ENCODE measurements at regions not wholly inside any gene's neighbourhood (a gene's known extent, or its start where the extent isn't known, plus 50 kb on each side); places are given as distances from the start of the nearest gene placed in this dataset.
"Not testable (repeated sequence)": the region's sequence is repeated elsewhere in the genome, so short reads cannot be mapped to it uniquely, and the experiment has no call there.

- Histone ChIP-seq H3K9ac (ENCODE audit: low read length) (no peak overlapping the region), H3K4me3 (ENCODE audit: low read length) (no peak overlapping the region), H3K4me2 (ENCODE audit: low read length) (no peak overlapping the region), H3K79me2 (replicated peaks; ENCODE audit: insufficient read depth, low read length) (no peaks in the 10 kb centered on the region), H2AFZ (ENCODE audit: low read depth, low read length) (no peak overlapping the region), H4K20me1 (ENCODE audit: insufficient read depth) (no peaks in the 10 kb centered on the region), H3K9me2 (ENCODE audit: insufficient read depth, low read length) (no peaks in the 10 kb centered on the region), H3K27ac (ENCODE audit: low read length) (no peak overlapping the region), H3F3A (ENCODE audit: insufficient read depth, low read length, poor library complexity, severe bottlenecking) (no peaks in the 10 kb centered on the region), H3K9me3 (ENCODE audit: low read length) (no peaks in the 10 kb centered on the region), H3K27me3 (ENCODE audit: insufficient read depth, low read depth, low read length) (no peaks in the 10 kb centered on the region), H3K36me3 (ENCODE audit: insufficient read depth, low read length) (no peaks in the 10 kb centered on the region)
- TF ChIP-seq SMC3 (conservative IDR thresholded peaks at IDR 0.05; ENCODE audit: poor library complexity) (no peak), EZH2 (IDR thresholded peaks at IDR 0.05; ENCODE audit: borderline replicate concordance, insufficient read depth, low read length, poor library complexity, severe bottlenecking) (no peak), RAD21 (conservative IDR thresholded peaks at IDR 0.05) (no peak), MXI1 (conservative IDR thresholded peaks at IDR 0.05; ENCODE audit: poor library complexity, severe bottlenecking) (no peak), TAF1 (IDR thresholded peaks at IDR 0.05; ENCODE audit: low read depth) (no peak)
Measured at GRCh38 chr3:39651993-39652739, 157.2 kb upstream of the MYRIP start.

DNA sequence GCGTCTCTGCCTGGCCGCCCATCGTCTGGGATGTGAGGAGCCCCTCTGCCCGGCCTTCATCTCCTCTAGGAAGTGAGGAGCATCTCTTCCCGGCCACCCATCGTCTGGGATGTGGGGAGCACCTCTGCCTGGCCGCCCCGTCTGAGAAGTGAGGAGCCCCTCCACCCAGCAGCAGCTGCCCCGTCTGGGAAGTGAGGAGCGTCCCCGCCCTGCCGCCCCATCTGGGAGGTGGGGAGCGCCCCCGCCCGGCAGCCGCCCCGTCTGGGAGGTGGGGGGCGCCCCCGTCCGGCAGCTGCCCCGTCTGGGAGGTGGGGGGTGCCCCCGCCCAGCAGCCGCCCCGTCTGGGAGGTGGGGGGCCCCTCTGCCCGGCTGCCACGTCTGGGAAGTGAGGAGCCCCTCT, 153.7 kb upstream of the MYRIP start:
- not testable (repeated sequence) for H3K4me2 ChIP-seq (ENCODE audit: low read length); H2AFZ ChIP-seq (ENCODE audit: low read depth, low read length); H3K9me3 ChIP-seq (ENCODE audit: low read length); H3F3A ChIP-seq (ENCODE audit: insufficient read depth, low read length, poor library complexity, severe bottlenecking); H3K79me2 ChIP-seq (replicated peaks; ENCODE audit: insufficient read depth, low read length); H3K9me2 ChIP-seq (ENCODE audit: insufficient read depth, low read length); H3K27me3 ChIP-seq (ENCODE audit: insufficient read depth, low read depth, low read length); H3K27ac ChIP-seq (ENCODE audit: low read length); H3K4me3 ChIP-seq (ENCODE audit: low read length); H3K9ac ChIP-seq (ENCODE audit: low read length); H4K20me1 ChIP-seq (ENCODE audit: insufficient read depth); H3K36me3 ChIP-seq (ENCODE audit: insufficient read depth, low read length)

GRCh38 chr3:39657075-39657474, 152.3 kb upstream of the MYRIP start:
- no peaks in the 10 kb centered on the region for H4K20me1 ChIP-seq (ENCODE audit: insufficient read depth)
- H3F3A ChIP-seq (ENCODE audit: insufficient read depth, low read length, poor library complexity, severe bottlenecking), result no peaks in the 10 kb centered on the region
- H3K4me2 ChIP-seq (ENCODE audit: low read length), result no peak overlapping the region
- no peaks in the 10 kb centered on the region for H3K79me2 ChIP-seq (replicated peaks; ENCODE audit: insufficient read depth, low read length)
- H3K9ac ChIP-seq (ENCODE audit: low read length), result no peak overlapping the region
- H3K27me3 ChIP-seq (ENCODE audit: insufficient read depth, low read depth, low read length), result no peaks in the 10 kb centered on the region
- TF ChIP-seq EZH2 (IDR thresholded peaks at IDR 0.05; ENCODE audit: borderline replicate concordance, insufficient read depth, low read length, poor library complexity, severe bottlenecking) (no peak), CTCF (IDR thresholded peaks at IDR 0.05; ENCODE audit: poor library complexity, severe bottlenecking) (no peak), SMC3 (conservative IDR thresholded peaks at IDR 0.05; ENCODE audit: poor library complexity) (no peak), POLR2AphosphoS5 (IDR thresholded peaks at IDR 0.05) (no peak), RAD21 (conservative IDR thresholded peaks at IDR 0.05) (no peak), EP300 (conservative IDR thresholded peaks at IDR 0.05; ENCODE audit: poor library complexity, severe bottlenecking) (no peak), MXI1 (conservative IDR thresholded peaks at IDR 0.05; ENCODE audit: poor library complexity, severe bottlenecking) (no peak), TAF1 (IDR thresholded peaks at IDR 0.05; ENCODE audit: low read depth) (no peak)
- TF ChIP-seq, protein P1, sequence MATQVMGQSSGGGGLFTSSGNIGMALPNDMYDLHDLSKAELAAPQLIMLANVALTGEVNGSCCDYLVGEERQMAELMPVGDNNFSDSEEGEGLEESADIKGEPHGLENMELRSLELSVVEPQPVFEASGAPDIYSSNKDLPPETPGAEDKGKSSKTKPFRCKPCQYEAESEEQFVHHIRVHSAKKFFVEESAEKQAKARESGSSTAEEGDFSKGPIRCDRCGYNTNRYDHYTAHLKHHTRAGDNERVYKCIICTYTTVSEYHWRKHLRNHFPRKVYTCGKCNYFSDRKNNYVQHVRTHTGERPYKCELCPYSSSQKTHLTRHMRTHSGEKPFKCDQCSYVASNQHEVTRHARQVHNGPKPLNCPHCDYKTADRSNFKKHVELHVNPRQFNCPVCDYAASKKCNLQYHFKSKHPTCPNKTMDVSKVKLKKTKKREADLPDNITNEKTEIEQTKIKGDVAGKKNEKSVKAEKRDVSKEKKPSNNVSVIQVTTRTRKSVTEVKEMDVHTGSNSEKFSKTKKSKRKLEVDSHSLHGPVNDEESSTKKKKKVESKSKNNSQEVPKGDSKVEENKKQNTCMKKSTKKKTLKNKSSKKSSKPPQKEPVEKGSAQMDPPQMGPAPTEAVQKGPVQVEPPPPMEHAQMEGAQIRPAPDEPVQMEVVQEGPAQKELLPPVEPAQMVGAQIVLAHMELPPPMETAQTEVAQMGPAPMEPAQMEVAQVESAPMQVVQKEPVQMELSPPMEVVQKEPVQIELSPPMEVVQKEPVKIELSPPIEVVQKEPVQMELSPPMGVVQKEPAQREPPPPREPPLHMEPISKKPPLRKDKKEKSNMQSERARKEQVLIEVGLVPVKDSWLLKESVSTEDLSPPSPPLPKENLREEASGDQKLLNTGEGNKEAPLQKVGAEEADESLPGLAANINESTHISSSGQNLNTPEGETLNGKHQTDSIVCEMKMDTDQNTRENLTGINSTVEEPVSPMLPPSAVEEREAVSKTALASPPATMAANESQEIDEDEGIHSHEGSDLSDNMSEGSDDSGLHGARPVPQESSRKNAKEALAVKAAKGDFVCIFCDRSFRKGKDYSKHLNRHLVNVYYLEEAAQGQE (IDR thresholded peaks at IDR 0.05; ENCODE audit: borderline replicate concordance), result no peak
- H3K27ac ChIP-seq (ENCODE audit: low read length), result no peak overlapping the region
- H3K36me3 ChIP-seq (ENCODE audit: insufficient read depth, low read length), result no peaks in the 10 kb centered on the region
- no peaks in the 10 kb centered on the region for H3K9me2 ChIP-seq (ENCODE audit: insufficient read depth, low read length)
- H2AFZ ChIP-seq (ENCODE audit: low read depth, low read length), result no peak overlapping the region
- H3K9me3 ChIP-seq (ENCODE audit: low read length), result no peaks in the 10 kb centered on the region
- H3K4me3 ChIP-seq (ENCODE audit: low read length), result no peak overlapping the region

Data from neural cell (in vitro differentiated cells).